ENCODE measurements at regions not wholly inside any gene's neighbourhood (a gene's known extent, or its start where the extent isn't known, plus 50 kb on each side); places are given as distances from the start of the nearest gene placed in this dataset.

DNA sequence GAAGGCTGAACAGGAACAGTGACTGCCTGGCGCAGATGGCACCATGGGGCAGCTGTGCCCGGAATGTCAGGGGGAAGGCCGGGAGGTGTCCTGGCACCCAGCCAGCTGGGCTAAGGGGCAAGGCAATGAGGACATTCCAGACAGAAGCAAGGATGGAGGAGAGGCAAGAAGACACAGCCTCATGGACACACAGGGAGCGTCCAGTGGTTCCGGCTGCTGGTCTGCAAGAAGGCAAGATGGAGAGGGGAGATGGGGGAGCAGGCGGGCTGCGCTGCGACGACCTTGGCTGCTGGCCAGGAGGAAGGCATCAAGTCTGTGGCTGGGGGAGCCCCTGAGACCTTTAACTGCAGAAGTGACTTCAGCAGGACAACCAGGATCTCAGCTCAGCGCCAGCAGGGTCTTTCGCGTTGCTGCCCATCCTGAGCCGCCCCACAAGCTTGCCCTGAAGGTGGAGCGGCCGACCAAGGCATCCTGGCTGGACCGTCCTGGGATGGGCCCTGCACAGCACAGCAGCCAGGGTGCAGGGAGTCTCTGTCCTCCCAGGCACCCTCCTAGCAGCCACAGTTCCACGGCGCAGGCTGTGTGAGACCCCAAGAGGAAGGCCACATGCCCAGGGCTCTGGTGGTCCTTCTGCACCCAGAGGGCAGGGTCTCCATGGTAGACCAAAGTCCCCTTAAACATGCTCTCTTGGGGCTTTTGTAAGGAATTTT, 531.7 kb downstream of the BRD1 start:
- no peaks in the 10 kb centered on the region for H3K36me3 ChIP-seq (ENCODE audit: control insufficient read depth in 5 of 5, insufficient read depth in 5 of 5, low read length in 5 of 5)
- H3K9me3 ChIP-seq (ENCODE audit: control insufficient read depth in 5 of 5, low read length in 5 of 5) = peaks cover 3 to 18% (median 14%) of the 10 kb centered on the region in 5 donors
- no peak overlapping the region for H3K4me3 ChIP-seq (ENCODE audit: low read depth in 1 of 5, low read length in 5 of 5)
- H3K9ac ChIP-seq (ENCODE audit: low read length in 5 of 5) = no peak overlapping the region
- peaks cover 2 to 16% (median 12%) of the 10 kb centered on the region in 5 donors for H3K27me3 ChIP-seq (ENCODE audit: control insufficient read depth in 5 of 5, insufficient read depth in 4 of 5, low read length in 5 of 5)
- H3K4me1 ChIP-seq (ENCODE audit: control insufficient read depth in 5 of 5, insufficient read depth in 5 of 5, low read length in 5 of 5) = no peaks in the 10 kb centered on the region
- H3K27ac ChIP-seq (ENCODE audit: low read depth, low read length) = no peak overlapping the region

DNA sequence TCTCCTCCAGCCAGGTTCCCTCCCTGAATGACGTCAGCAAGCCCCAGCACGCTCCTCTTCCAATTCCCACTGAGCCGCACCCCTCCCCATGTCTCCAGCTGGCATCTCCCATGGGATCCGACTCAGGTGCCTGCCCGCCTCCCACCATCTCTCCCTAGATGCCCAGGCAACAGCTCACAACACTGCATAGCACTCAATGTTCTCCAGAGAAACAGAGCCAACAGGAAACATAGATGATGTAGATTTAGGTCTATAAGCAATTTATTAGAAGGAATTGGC, 532.3 kb downstream of the BRD1 start:
- Histone ChIP-seq H3K36me3 (ENCODE audit: control insufficient read depth in 5 of 5, insufficient read depth in 5 of 5, low read length in 5 of 5) (no peaks in the 10 kb centered on the region), H3K9me3 (ENCODE audit: control insufficient read depth in 5 of 5, low read length in 5 of 5) (peaks cover 3 to 18% (median 14%) of the 10 kb centered on the region in 5 donors), H3K4me3 (ENCODE audit: low read depth in 1 of 5, low read length in 5 of 5) (no peak overlapping the region), H3K4me1 (ENCODE audit: control insufficient read depth in 5 of 5, insufficient read depth in 5 of 5, low read length in 5 of 5) (no peaks in the 10 kb centered on the region), H3K27me3 (ENCODE audit: control insufficient read depth in 5 of 5, insufficient read depth in 4 of 5, low read length in 5 of 5) (peaks cover 2 to 18% (median 12%) of the 10 kb centered on the region in 5 donors), H3K27ac (ENCODE audit: low read depth, low read length) (no peak overlapping the region), H3K9ac (ENCODE audit: low read length in 5 of 5) (no peak overlapping the region)

DNA sequence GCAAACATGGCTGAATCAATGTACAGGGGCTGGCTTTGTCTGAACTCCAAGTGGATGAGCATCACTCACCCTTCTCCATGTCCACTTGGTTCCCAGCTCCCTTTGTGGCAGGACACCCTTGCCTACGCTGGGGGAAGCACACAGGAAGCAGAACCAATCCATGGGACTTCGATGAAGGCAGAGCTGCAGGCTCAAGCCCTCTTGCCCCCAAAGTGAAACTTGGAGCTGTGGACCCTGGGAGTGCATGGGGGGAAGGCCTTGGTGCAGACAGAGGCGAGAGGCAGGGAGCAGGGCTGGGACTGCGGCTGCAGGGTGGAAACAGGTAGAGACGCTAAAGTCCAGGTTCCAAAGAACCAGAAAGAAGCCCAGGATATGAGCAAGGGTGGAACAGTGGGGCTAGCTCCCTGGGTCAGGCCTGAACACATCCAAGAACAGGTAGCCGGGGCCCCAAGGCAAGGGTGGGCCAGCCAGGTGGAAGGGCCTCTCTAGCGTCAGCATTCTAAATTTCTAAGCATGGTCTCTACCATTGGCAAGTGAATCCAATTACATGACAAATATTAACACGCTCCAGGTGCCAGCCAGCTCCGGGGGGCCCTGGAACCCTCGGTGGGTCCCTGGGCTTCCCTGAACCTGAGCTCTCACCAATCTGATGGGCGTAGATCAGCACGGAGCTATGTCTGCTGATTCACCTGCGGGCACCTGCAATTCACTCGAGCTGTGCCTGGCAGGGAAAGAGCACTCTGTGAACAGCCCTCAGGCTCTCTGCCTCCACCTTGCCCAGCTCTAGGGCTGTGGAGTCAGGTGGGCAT, 532.8 kb downstream of the BRD1 start:
- no peak overlapping the region for H3K9ac ChIP-seq (ENCODE audit: low read length in 5 of 5)
- H3K4me3 ChIP-seq (ENCODE audit: low read depth in 1 of 5, low read length in 5 of 5) = no peak overlapping the region
- no peak overlapping the region for H3K27ac ChIP-seq (ENCODE audit: low read depth, low read length)
- no peaks in the 10 kb centered on the region for H3K36me3 ChIP-seq (ENCODE audit: control insufficient read depth in 5 of 5, insufficient read depth in 5 of 5, low read length in 5 of 5)
- H3K27me3 ChIP-seq (ENCODE audit: control insufficient read depth in 5 of 5, insufficient read depth in 4 of 5, low read length in 5 of 5) = peaks cover 5 to 18% (median 14%) of the 10 kb centered on the region in 5 donors
- peaks cover 3 to 18% (median 14%) of the 10 kb centered on the region in 5 donors for H3K9me3 ChIP-seq (ENCODE audit: control insufficient read depth in 5 of 5, low read length in 5 of 5)
- H3K4me1 ChIP-seq (ENCODE audit: control insufficient read depth in 5 of 5, insufficient read depth in 5 of 5, low read length in 5 of 5) = no peaks in the 10 kb centered on the region

DNA sequence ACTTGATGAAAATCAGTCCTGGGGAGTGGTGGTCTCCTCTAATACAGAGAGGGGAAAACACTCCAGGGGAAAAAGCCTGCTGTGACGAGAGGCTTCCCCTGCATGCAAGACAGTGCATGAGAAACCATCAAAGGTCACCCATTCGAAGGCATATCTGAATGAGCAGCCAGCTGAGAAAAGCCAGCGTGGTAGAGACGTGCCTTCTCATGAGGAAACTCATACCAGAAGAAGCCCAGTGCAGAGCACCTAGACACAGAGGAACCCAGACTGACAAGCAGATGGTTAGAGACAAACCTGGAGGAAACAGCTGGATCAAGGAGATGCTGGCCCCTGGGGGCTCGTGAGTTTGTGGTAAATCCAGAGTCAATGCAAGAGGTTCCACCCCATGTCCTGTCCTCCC, 534.8 kb downstream of the BRD1 start:
- Histone ChIP-seq H3K4me1 (ENCODE audit: control insufficient read depth in 5 of 5, insufficient read depth in 5 of 5, low read length in 5 of 5) (no peaks in the 10 kb centered on the region), H3K27me3 (ENCODE audit: control insufficient read depth in 5 of 5, insufficient read depth in 4 of 5, low read length in 5 of 5) (peaks cover 5 to 18% (median 15%) of the 10 kb centered on the region in 5 donors), H3K27ac (ENCODE audit: low read depth, low read length) (no peak overlapping the region), H3K9ac (ENCODE audit: low read length in 5 of 5) (no peak overlapping the region), H3K36me3 (ENCODE audit: control insufficient read depth in 5 of 5, insufficient read depth in 5 of 5, low read length in 5 of 5) (no peaks in the 10 kb centered on the region), H3K9me3 (ENCODE audit: control insufficient read depth in 5 of 5, low read length in 5 of 5) (peaks cover 3 to 18% (median 14%) of the 10 kb centered on the region in 5 donors), H3K4me3 (ENCODE audit: low read depth in 1 of 5, low read length in 5 of 5) (no peak overlapping the region)

DNA sequence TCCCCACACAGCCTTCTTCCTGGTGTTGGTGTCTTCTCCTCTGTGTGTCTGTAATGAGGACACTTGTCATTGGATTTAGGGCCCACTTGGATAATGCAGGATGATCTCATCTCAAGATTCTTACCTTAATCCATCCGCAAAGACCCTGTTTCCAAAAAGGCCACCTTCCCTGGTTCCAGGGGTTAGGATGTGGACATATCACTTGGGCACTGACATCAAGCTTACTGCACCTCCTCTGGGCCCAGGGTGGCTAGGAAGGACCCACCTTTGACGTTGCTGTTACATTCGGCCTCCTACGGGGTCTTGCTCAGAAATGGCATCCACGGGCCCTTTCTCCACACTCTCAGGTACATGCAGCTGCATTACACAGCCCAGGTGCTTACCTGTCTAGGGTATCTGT, 535.9 kb downstream of the BRD1 start:
- Histone ChIP-seq H3K4me1 (ENCODE audit: control insufficient read depth in 5 of 5, insufficient read depth in 5 of 5, low read length in 5 of 5) (no peaks in the 10 kb centered on the region), H3K9me3 (ENCODE audit: control insufficient read depth in 5 of 5, low read length in 5 of 5) (peaks cover 3 to 18% (median 14%) of the 10 kb centered on the region in 5 donors)

DNA sequence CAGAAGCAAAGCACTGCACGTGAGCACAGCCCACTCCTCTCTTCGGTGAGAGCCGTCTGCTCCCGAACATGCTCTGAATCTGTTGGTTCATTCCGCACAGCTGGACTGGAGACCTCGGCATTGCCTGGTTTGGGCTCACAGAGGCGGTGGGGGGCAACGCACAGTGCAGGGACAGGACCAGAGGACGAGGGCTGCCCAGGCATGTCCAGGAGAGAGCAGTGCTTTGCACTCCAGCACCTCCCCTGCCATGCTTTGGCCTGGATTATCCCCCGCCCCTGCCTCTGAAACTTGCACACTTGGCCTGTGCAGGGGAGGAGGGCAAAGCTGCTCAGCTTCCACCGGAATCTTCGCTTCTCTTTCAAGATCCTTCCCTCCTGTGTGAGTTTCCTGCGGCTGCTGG, 536.5 kb downstream of the BRD1 start:
- Histone ChIP-seq H3K4me3 (ENCODE audit: low read depth in 1 of 5, low read length in 5 of 5) (no peak overlapping the region), H3K4me1 (ENCODE audit: control insufficient read depth in 5 of 5, insufficient read depth in 5 of 5, low read length in 5 of 5) (no peaks in the 10 kb centered on the region), H3K27ac (ENCODE audit: low read depth, low read length) (no peak overlapping the region), H3K9me3 (ENCODE audit: control insufficient read depth in 5 of 5, low read length in 5 of 5) (peaks cover 3 to 18% (median 14%) of the 10 kb centered on the region in 5 donors), H3K27me3 (ENCODE audit: control insufficient read depth in 5 of 5, insufficient read depth in 4 of 5, low read length in 5 of 5) (peaks cover 6 to 18% (median 15%) of the 10 kb centered on the region in 5 donors), H3K36me3 (ENCODE audit: control insufficient read depth in 5 of 5, insufficient read depth in 5 of 5, low read length in 5 of 5) (no peaks in the 10 kb centered on the region), H3K9ac (ENCODE audit: low read length in 5 of 5) (no peak overlapping the region)

More for the DNA sequence above, 535.9 kb downstream of the BRD1 start:
- Histone ChIP-seq H3K27me3 (ENCODE audit: control insufficient read depth in 5 of 5, insufficient read depth in 4 of 5, low read length in 5 of 5) (peaks cover 5 to 18% (median 12%) of the 10 kb centered on the region in 5 donors), H3K9ac (ENCODE audit: low read length in 5 of 5) (no peak overlapping the region), H3K27ac (ENCODE audit: low read depth, low read length) (no peak overlapping the region), H3K36me3 (ENCODE audit: control insufficient read depth in 5 of 5, insufficient read depth in 5 of 5, low read length in 5 of 5) (no peaks in the 10 kb centered on the region), H3K4me3 (ENCODE audit: low read depth in 1 of 5, low read length in 5 of 5) (no peak overlapping the region)

DNA sequence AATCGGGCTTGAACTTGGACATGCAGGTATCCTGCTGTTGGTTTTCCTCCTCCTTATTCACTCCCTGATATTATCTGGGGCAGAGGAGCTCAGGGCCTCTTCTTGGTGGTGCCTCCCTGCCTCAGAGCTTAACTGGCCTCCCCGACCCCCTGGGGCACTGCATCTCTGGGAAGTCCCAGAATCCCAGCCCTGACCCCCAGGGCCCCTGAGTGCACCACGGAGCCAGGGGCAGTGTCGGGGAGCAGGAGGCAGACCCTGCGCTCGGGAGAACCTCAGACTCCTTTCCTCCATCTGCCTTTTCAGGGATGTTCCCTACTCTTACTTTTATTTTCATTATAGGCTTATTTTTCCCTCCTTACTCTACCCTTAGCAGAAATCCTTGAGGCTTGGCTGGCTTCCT, 537.0 kb downstream of the BRD1 start:
- no peak overlapping the region for H3K27ac ChIP-seq (ENCODE audit: low read depth, low read length)
- H3K36me3 ChIP-seq (ENCODE audit: control insufficient read depth in 5 of 5, insufficient read depth in 5 of 5, low read length in 5 of 5) = no peaks in the 10 kb centered on the region
- no peak overlapping the region for H3K4me3 ChIP-seq (ENCODE audit: low read depth in 1 of 5, low read length in 5 of 5)
- peaks cover 3 to 18% (median 11%) of the 10 kb centered on the region in 5 donors for H3K9me3 ChIP-seq (ENCODE audit: control insufficient read depth in 5 of 5, low read length in 5 of 5)
- peaks cover 7 to 18% (median 15%) of the 10 kb centered on the region in 5 donors for H3K27me3 ChIP-seq (ENCODE audit: control insufficient read depth in 5 of 5, insufficient read depth in 4 of 5, low read length in 5 of 5)
- H3K4me1 ChIP-seq (ENCODE audit: control insufficient read depth in 5 of 5, insufficient read depth in 5 of 5, low read length in 5 of 5) = no peaks in the 10 kb centered on the region
- no peak overlapping the region for H3K9ac ChIP-seq (ENCODE audit: low read length in 5 of 5)

DNA sequence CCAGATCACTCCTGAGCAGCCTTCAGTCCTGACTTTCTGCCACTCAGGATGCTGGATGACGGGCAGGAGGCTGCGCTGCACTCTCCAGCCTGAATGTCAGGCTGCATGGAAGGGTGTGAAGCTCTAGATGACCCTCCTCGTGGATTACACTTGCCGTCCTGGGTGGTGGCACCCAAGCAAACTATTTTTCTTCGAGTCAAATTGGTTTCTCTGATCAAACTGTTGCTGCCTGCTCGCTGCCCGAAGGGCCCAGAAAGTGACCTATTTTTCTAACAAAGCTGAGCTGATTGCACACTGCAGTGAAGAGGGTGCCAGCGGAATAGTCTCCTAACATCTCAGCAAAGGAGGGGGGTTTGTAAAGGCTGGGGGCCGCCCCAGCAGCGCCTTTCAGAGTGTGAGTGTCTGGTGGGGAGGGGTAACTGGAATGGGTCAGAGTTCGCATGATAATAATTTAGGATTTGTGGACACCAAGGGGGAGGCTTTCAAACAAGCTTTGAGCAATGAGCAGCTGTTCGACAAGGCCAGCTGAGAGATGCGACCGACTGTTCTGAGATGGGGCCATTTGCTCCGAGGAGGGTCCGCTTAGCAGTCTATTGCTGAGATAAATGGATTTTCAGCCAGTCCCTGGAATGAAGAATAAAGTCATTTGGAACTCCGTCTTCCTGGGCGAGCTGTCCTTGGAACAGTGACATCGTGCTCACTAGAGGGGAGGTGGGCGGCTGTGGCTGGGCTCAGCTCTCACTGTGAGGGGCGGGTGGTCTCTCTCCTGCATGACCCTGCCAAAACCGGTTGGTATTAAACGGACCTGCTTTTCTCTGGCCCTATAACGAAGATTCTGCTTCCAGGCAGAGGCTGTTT, 537.6 kb downstream of the BRD1 start:
- Histone ChIP-seq H3K27me3 (ENCODE audit: control insufficient read depth in 5 of 5, insufficient read depth in 4 of 5, low read length in 5 of 5) (peaks cover 6 to 21% (median 19%) of the 10 kb centered on the region in 5 donors), H3K27ac (ENCODE audit: low read depth, low read length) (no peak overlapping the region), H3K9me3 (ENCODE audit: control insufficient read depth in 5 of 5, low read length in 5 of 5) (peaks cover 3 to 18% (median 11%) of the 10 kb centered on the region in 5 donors), H3K4me1 (ENCODE audit: control insufficient read depth in 5 of 5, insufficient read depth in 5 of 5, low read length in 5 of 5) (no peaks in the 10 kb centered on the region), H3K4me3 (ENCODE audit: low read depth in 1 of 5, low read length in 5 of 5) (no peak overlapping the region), H3K36me3 (ENCODE audit: control insufficient read depth in 5 of 5, insufficient read depth in 5 of 5, low read length in 5 of 5) (no peaks in the 10 kb centered on the region), H3K9ac (ENCODE audit: low read length in 5 of 5) (no peak overlapping the region)

DNA sequence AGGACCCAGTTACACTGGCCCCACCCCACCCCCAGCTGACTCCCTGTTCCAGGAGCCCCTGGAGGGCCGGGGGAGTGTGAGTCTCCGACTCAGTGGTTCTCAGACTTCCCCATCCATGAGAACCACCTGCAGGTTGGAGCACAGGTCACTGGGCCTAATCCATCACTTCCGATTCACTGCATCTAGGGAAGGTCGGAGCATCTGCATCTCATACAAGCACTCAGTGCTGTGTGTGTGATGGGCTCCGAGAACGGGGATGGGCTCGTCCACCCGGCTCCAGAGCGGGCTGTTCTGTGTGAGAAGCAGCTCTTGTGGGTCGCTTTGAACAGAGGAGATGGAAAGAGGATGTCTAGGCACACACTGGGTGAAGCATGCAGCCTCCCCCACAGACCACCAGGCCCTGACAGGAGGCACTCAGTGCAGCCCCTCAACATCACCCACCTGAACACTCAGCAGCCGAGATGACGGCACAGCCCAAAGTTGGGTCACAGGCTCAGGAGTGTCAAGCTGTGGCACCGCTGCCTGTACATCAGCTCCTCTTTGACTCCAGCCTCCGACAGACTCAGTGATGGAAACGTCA, 541.4 kb downstream of the BRD1 start:
- H3K36me3 ChIP-seq (ENCODE audit: control insufficient read depth in 5 of 5, insufficient read depth in 5 of 5, low read length in 5 of 5) = no peaks in the 10 kb centered on the region
- H3K9me3 ChIP-seq (ENCODE audit: control insufficient read depth in 5 of 5, low read length in 5 of 5) = no peaks in the 10 kb centered on the region
- H3K4me1 ChIP-seq (ENCODE audit: control insufficient read depth in 5 of 5, insufficient read depth in 5 of 5, low read length in 5 of 5) = no peaks in the 10 kb centered on the region
- H3K27me3 ChIP-seq (ENCODE audit: control insufficient read depth in 5 of 5, insufficient read depth in 4 of 5, low read length in 5 of 5) = peaks cover 12 to 44% (median 30%) of the 10 kb centered on the region in 5 donors
- no peak overlapping the region for H3K9ac ChIP-seq (ENCODE audit: low read length in 5 of 5)
- H3K4me3 ChIP-seq (ENCODE audit: low read depth in 1 of 5, low read length in 5 of 5) = no peak overlapping the region
- H3K27ac ChIP-seq (ENCODE audit: low read depth, low read length) = no peak overlapping the region
